ENCODE measurements at regions not wholly inside any gene's neighbourhood (a gene's known extent, or its start where the extent isn't known, plus 50 kb on each side); places are given as distances from the start of the nearest gene placed in this dataset.

- CTCF ChIA-PET: no interaction called here
- H3K4me3 ChIP-seq (ENCODE audit: low read depth, low read length): no peak overlapping the region
- Mint-ChIP-seq H3K27ac (ENCODE audit: unreplicated experiment) (no peak overlapping the region), H3K36me3 (ENCODE audit: insufficient read depth, unreplicated experiment) (no peaks in the 10 kb centered on the region), H3K9me3 (ENCODE audit: unreplicated experiment) (no peaks in the 10 kb centered on the region), H3K4me1 (ENCODE audit: low read depth, unreplicated experiment) (no peaks in the 10 kb centered on the region), H3K4me3 (ENCODE audit: unreplicated experiment) (no peak overlapping the region), H3K27me3 (ENCODE audit: insufficient read depth, unreplicated experiment) (peaks cover 7% of the 10 kb centered on the region)
- no peaks in the 10 kb centered on the region for H3K4me1 ChIP-seq
- POLR2A ChIA-PET: no interaction called here
- H3K36me3 ChIP-seq (ENCODE audit: control insufficient read depth, insufficient read depth, low read length): no peaks in the 10 kb centered on the region
- intact Hi-C loops (cut with micrococcal nuclease; ENCODE audit: unreplicated experiment): no loop called here
- no peak for DNase-seq
- H3K27me3 ChIP-seq (replicated peaks; ENCODE audit: control insufficient read depth, insufficient read depth, low read length): no peaks in the 10 kb centered on the region; the same call in none of the 2 replicates
- TF ChIP-seq, protein P1, sequence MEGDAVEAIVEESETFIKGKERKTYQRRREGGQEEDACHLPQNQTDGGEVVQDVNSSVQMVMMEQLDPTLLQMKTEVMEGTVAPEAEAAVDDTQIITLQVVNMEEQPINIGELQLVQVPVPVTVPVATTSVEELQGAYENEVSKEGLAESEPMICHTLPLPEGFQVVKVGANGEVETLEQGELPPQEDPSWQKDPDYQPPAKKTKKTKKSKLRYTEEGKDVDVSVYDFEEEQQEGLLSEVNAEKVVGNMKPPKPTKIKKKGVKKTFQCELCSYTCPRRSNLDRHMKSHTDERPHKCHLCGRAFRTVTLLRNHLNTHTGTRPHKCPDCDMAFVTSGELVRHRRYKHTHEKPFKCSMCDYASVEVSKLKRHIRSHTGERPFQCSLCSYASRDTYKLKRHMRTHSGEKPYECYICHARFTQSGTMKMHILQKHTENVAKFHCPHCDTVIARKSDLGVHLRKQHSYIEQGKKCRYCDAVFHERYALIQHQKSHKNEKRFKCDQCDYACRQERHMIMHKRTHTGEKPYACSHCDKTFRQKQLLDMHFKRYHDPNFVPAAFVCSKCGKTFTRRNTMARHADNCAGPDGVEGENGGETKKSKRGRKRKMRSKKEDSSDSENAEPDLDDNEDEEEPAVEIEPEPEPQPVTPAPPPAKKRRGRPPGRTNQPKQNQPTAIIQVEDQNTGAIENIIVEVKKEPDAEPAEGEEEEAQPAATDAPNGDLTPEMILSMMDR (IDR thresholded peaks at IDR 0.05; ENCODE audit: insufficient read depth in 1 of 2, low read depth in 1 of 2, low read length in 1 of 2, severe bottlenecking in 1 of 2, unreplicated experiment in 1 of 2): no peak
- no peaks in the 10 kb centered on the region for H3K9me3 ChIP-seq
- BruUV-seq (replicated peaks): no TSS peak
Measured at GRCh38 chr11:92659793-92660192, 309.7 kb upstream of the MTNR1B start.

DNA sequence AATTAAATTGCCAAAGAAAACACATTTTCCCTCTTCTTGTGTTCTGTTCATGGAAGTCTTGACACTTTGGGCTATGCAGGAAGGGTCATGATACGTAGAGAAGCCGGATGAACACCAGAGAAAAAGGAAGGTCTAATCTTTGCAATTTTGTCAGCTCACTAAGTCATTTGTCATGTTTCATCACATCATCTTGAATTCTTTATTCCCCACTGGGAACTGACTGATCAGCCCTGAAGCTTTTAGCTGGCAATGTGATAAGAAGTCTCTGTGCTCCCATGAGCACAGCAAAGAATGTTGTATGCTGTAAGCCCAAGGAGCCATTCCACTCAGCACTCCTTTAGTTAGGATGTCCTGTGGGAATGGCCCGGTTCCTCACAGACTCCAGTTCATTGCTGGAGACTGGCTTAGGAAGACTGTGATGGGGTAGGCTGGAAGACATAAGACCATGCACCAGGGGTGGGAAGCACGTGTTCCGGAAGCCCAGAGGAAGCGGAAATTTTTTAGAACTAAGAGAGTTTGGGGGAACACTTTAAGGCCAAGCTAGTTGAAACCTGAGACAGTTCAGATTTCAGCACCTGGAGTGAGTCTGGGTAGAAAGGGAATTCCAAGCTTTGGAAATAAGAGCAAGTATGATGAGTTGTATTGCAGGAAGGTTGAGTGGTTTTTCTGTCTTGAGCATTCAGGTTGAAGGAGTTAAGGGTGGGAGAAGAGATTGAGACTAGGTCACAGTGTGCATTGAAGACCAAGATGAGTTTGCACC is 306.7 kb upstream of the MTNR1B start:
- intact Hi-C loops (cut with micrococcal nuclease; ENCODE audit: unreplicated experiment): no loop called here
- CTCF ChIA-PET: interaction anchor here (0.6 kb wide), 1 partner anchor 34 kb away, joined by 3 read pairs; no protein-coding TSS in a partner anchor
- Mint-ChIP-seq H3K9me3 (ENCODE audit: unreplicated experiment) (no peaks in the 10 kb centered on the region), H3K36me3 (ENCODE audit: insufficient read depth, unreplicated experiment) (no peaks in the 10 kb centered on the region), H3K27me3 (ENCODE audit: insufficient read depth, unreplicated experiment) (peaks cover 4% of the 10 kb centered on the region), H3K4me3 (ENCODE audit: unreplicated experiment) (no peak overlapping the region), H3K27ac (ENCODE audit: unreplicated experiment) (no peak overlapping the region), H3K4me1 (ENCODE audit: low read depth, unreplicated experiment) (no peaks in the 10 kb centered on the region)
- no peak for DNase-seq
- H3K4me1 ChIP-seq: no peaks in the 10 kb centered on the region
- H3K9me3 ChIP-seq: no peaks in the 10 kb centered on the region
- POLR2A ChIA-PET: no interaction called here
- no TSS peak for BruUV-seq (replicated peaks)
- TF ChIP-seq, protein P1 (IDR thresholded peaks at IDR 0.05; ENCODE audit: insufficient read depth in 1 of 2, low read depth in 1 of 2, low read length in 1 of 2, severe bottlenecking in 1 of 2, unreplicated experiment in 1 of 2): no peak
- H3K36me3 ChIP-seq (ENCODE audit: control insufficient read depth, insufficient read depth, low read length): no peaks in the 10 kb centered on the region
- H3K4me3 ChIP-seq (ENCODE audit: low read depth, low read length): no peak overlapping the region
- H3K27me3 ChIP-seq (replicated peaks; ENCODE audit: control insufficient read depth, insufficient read depth, low read length): no peaks in the 10 kb centered on the region; the same call in none of the 2 replicates

- BruUV-seq (replicated peaks): no TSS peak
- no peaks in the 10 kb centered on the region for H3K9me3 Mint-ChIP-seq (ENCODE audit: unreplicated experiment)
- no peaks in the 10 kb centered on the region for H3K4me1 ChIP-seq
- TF ChIP-seq, protein P1 (IDR thresholded peaks at IDR 0.05; ENCODE audit: insufficient read depth in 1 of 2, low read depth in 1 of 2, low read length in 1 of 2, severe bottlenecking in 1 of 2, unreplicated experiment in 1 of 2): no peak
- no peaks in the 10 kb centered on the region for H3K4me1 Mint-ChIP-seq (ENCODE audit: low read depth, unreplicated experiment)
- H3K36me3 Mint-ChIP-seq (ENCODE audit: insufficient read depth, unreplicated experiment): no peaks in the 10 kb centered on the region
- H3K27me3 ChIP-seq (replicated peaks; ENCODE audit: control insufficient read depth, insufficient read depth, low read length): no peaks in the 10 kb centered on the region; the same call in 1 of the 2 replicates
- no peak overlapping the region for H3K27ac Mint-ChIP-seq (ENCODE audit: unreplicated experiment)
- DNase-seq: no peak
- H3K27me3 Mint-ChIP-seq (ENCODE audit: insufficient read depth, unreplicated experiment): peaks cover 7% of the 10 kb centered on the region
- no peak overlapping the region for H3K4me3 Mint-ChIP-seq (ENCODE audit: unreplicated experiment)
- no peaks in the 10 kb centered on the region for H3K36me3 ChIP-seq (ENCODE audit: control insufficient read depth, insufficient read depth, low read length)
- ChIA-PET CTCF (interaction anchor here (0.6 kb wide), 1 partner anchor 35 kb away, joined by 3 read pairs; no protein-coding TSS in a partner anchor), POLR2A (no interaction called here)
- no peaks in the 10 kb centered on the region for H3K9me3 ChIP-seq
- intact Hi-C loops (cut with micrococcal nuclease; ENCODE audit: unreplicated experiment): no loop called here
- H3K4me3 ChIP-seq (ENCODE audit: low read depth, low read length): no peak overlapping the region
Measured at GRCh38 chr11:92663539-92663938, 305.9 kb upstream of the MTNR1B start.

Data from Caco-2 (cell line).